ENCODE measurements at regions not wholly inside any gene's neighbourhood (a gene's known extent, or its start where the extent isn't known, plus 50 kb on each side); places are given as distances from the start of the nearest gene placed in this dataset.
A peak's percentile ranks its signal among the peaks of the same experiment; 100 is the strongest.

GRCh38 chr6:133157995-133158394, 83.2 kb upstream of the EYA4 start:
- TF ChIP-seq CTCF (IDR thresholded peaks at IDR 0.05; ENCODE audit: low read depth, low read length) = no peak
- no peak for TF ChIP-seq EZH2phosphoT487 (IDR thresholded peaks at IDR 0.05; ENCODE audit: low read depth)
- H3K27me3 ChIP-seq (ENCODE audit: low read depth, low read length) = no peaks in the 10 kb centered on the region

GRCh38 chr6:133159255-133159795, 81.8 kb upstream of the EYA4 start:
- peak overlapping the region; percentile 45 for H3K27ac ChIP-seq (ENCODE audit: low read length)
- H3K4me3 ChIP-seq (ENCODE audit: low read length) = no peak overlapping the region
- H3K4me2 ChIP-seq (ENCODE audit: low read length) = peak overlapping the region; percentile 26
- peaks cover 34% of the 10 kb centered on the region for H3K4me1 ChIP-seq (ENCODE audit: low read length)
- H2AFZ ChIP-seq (ENCODE audit: low read depth, low read length) = no peak overlapping the region
- H3K79me2 ChIP-seq (ENCODE audit: low read length) = no peaks in the 10 kb centered on the region
- no peaks in the 10 kb centered on the region for H3K27me3 ChIP-seq (ENCODE audit: low read depth, low read length)
- no peak overlapping the region for H3K9ac ChIP-seq (ENCODE audit: low read length)
- H3K9me3 ChIP-seq (ENCODE audit: insufficient read depth, low read length) = no peaks in the 10 kb centered on the region
- no peaks in the 10 kb centered on the region for H4K20me1 ChIP-seq (ENCODE audit: insufficient read depth, low read length)
- H3K36me3 ChIP-seq (replicated peaks; ENCODE audit: low read depth, low read length) = no peaks in the 10 kb centered on the region
- TF ChIP-seq CTCF (IDR thresholded peaks at IDR 0.05; ENCODE audit: low read depth, low read length) = no peak
- TF ChIP-seq EZH2phosphoT487 (IDR thresholded peaks at IDR 0.05; ENCODE audit: low read depth) = no peak

More at GRCh38 chr6:133157995-133158394, 83.2 kb upstream of the EYA4 start:
- H4K20me1 ChIP-seq (ENCODE audit: insufficient read depth, low read length) = no peaks in the 10 kb centered on the region
- no peak overlapping the region for H3K4me2 ChIP-seq (ENCODE audit: low read length)
- no peaks in the 10 kb centered on the region for H3K36me3 ChIP-seq (replicated peaks; ENCODE audit: low read depth, low read length)
- no peaks in the 10 kb centered on the region for H3K9me3 ChIP-seq (ENCODE audit: insufficient read depth, low read length)
- no peak overlapping the region for H2AFZ ChIP-seq (ENCODE audit: low read depth, low read length)
- H3K27ac ChIP-seq (ENCODE audit: low read length) = no peak overlapping the region
- H3K9ac ChIP-seq (ENCODE audit: low read length) = no peak overlapping the region
- H3K4me1 ChIP-seq (ENCODE audit: low read length) = peaks cover 34% of the 10 kb centered on the region
- no peak overlapping the region for H3K4me3 ChIP-seq (ENCODE audit: low read length)
- no peaks in the 10 kb centered on the region for H3K79me2 ChIP-seq (ENCODE audit: low read length)

DNA sequence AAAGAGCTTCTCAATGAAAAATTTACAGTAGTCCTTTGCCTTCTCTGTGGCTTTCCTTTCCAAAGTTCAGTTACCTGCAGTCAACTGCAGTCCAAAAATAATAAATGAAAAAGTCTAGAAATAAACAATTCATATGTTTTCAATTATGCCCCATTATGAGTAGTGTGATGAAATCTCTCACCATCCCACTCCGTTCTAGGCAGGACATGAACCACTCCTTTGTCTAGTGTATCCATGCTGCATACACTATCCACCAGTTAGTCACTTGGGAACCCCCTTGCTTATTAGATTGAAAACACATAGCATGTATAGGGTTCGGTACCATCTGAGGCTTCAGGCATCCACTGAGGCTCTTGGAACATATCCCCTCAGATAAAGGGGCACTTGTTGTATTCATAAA, 80.6 kb upstream of the EYA4 start:
- no peak overlapping the region for H3K9ac ChIP-seq (ENCODE audit: low read length)
- H3K4me2 ChIP-seq (ENCODE audit: low read length) = no peak overlapping the region
- H3K36me3 ChIP-seq (replicated peaks; ENCODE audit: low read depth, low read length) = no peaks in the 10 kb centered on the region
- no peak for TF ChIP-seq EZH2phosphoT487 (IDR thresholded peaks at IDR 0.05; ENCODE audit: low read depth)
- H2AFZ ChIP-seq (ENCODE audit: low read depth, low read length) = no peak overlapping the region
- H3K4me3 ChIP-seq (ENCODE audit: low read length) = no peak overlapping the region
- H4K20me1 ChIP-seq (ENCODE audit: insufficient read depth, low read length) = no peaks in the 10 kb centered on the region
- no peaks in the 10 kb centered on the region for H3K9me3 ChIP-seq (ENCODE audit: insufficient read depth, low read length)
- H3K79me2 ChIP-seq (ENCODE audit: low read length) = no peaks in the 10 kb centered on the region
- H3K4me1 ChIP-seq (ENCODE audit: low read length) = peaks cover 34% of the 10 kb centered on the region
- no peak overlapping the region for H3K27ac ChIP-seq (ENCODE audit: low read length)
- no peaks in the 10 kb centered on the region for H3K27me3 ChIP-seq (ENCODE audit: low read depth, low read length)

DNA sequence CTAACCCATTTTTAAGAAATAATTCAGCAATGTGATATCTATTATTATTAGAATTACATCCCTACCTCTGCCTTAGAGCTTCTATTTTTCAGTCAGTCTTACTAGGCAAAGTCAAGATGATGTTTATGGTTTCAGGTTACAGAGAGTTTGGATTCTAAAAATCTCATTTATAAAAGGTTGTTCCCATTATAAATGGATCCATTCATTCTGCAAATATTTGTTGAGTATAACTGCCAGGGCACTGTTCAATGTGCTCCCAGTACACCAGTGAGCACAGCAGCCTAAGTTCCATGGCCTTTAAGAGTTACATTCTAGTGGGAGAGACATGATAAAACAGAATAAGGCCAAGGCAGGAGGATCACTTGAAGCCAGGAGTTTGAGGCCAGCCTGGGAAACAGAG, 75.9 kb upstream of the EYA4 start:
- TF ChIP-seq CTCF (IDR thresholded peaks at IDR 0.05; ENCODE audit: low read depth, low read length) (no peak), EZH2phosphoT487 (IDR thresholded peaks at IDR 0.05; ENCODE audit: low read depth) (no peak)
- H3K27me3 ChIP-seq (ENCODE audit: low read depth, low read length) = no peaks in the 10 kb centered on the region
- no peak overlapping the region for H3K4me2 ChIP-seq (ENCODE audit: low read length)
- H3K79me2 ChIP-seq (ENCODE audit: low read length) = no peaks in the 10 kb centered on the region
- peaks cover under 1% of the 10 kb centered on the region; the same call in 1 of the 2 replicates for H3K4me1 ChIP-seq (ENCODE audit: low read length)
- H4K20me1 ChIP-seq (ENCODE audit: insufficient read depth, low read length) = no peaks in the 10 kb centered on the region
- H3K4me3 ChIP-seq (ENCODE audit: low read length) = no peak overlapping the region
- H3K36me3 ChIP-seq (replicated peaks; ENCODE audit: low read depth, low read length) = no peaks in the 10 kb centered on the region
- no peaks in the 10 kb centered on the region for H3K9me3 ChIP-seq (ENCODE audit: insufficient read depth, low read length)
- H3K27ac ChIP-seq (ENCODE audit: low read length) = no peak overlapping the region
- no peak overlapping the region for H2AFZ ChIP-seq (ENCODE audit: low read depth, low read length)
- no peak overlapping the region for H3K9ac ChIP-seq (ENCODE audit: low read length)
